MM.1S (cell line): ENCODE measurements at regions not wholly inside any gene's neighbourhood (a gene's known extent, or its start where the extent isn't known, plus 50 kb on each side); places are given as distances from the start of the nearest gene placed in this dataset.

Experiments used
- EZH2 ChIP-seq: fragments of 300-600 bp; sonication (generic); optimal IDR thresholded peaks from 2 replicates; pipeline ENCODE3; 2017; ENCODE audit warnings: low read depth, mild to moderate bottlenecking, antibody characterized with exemption, low read length, mixed read lengths
- TF ChIP-seq, protein P1 (sequence below): fragments of 300-600 bp; sonication (generic); IDR thresholded peaks from 2 replicates; pipeline ENCODE4 v1.5.1; 2016; ENCODE audit warnings: antibody characterized with exemption, low read length, mixed read lengths

- TF ChIP-seq, protein P1, sequence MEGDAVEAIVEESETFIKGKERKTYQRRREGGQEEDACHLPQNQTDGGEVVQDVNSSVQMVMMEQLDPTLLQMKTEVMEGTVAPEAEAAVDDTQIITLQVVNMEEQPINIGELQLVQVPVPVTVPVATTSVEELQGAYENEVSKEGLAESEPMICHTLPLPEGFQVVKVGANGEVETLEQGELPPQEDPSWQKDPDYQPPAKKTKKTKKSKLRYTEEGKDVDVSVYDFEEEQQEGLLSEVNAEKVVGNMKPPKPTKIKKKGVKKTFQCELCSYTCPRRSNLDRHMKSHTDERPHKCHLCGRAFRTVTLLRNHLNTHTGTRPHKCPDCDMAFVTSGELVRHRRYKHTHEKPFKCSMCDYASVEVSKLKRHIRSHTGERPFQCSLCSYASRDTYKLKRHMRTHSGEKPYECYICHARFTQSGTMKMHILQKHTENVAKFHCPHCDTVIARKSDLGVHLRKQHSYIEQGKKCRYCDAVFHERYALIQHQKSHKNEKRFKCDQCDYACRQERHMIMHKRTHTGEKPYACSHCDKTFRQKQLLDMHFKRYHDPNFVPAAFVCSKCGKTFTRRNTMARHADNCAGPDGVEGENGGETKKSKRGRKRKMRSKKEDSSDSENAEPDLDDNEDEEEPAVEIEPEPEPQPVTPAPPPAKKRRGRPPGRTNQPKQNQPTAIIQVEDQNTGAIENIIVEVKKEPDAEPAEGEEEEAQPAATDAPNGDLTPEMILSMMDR: no peak
- no peak for TF ChIP-seq EZH2
Observed at GRCh38 chr18:40061086-40061485, 1893.9 kb upstream of the PIK3C3 start.
